HepG2 (cell line): ENCODE measurements at regions not wholly inside any gene's neighbourhood (a gene's known extent, or its start where the extent isn't known, plus 50 kb on each side); places are given as distances from the start of the nearest gene placed in this dataset.

Experiments used
- ATF7 ChIP-seq, 2 experiments: fragments of 450-650 bp in 1 of 2; sonication (generic) in 1 of 2; formaldehyde crosslinking in 1 of 2; IDR thresholded peaks; 2 replicates each; pipeline versions ENCODE4 v1.4.0 to v1.6.1; 2016 to 2020; ENCODE audit warnings: antibody characterized with exemption in 1 of 2, mild to moderate bottlenecking in 1 of 2, missing genetic modification reagents in 1 of 2
- CREB3 ChIP-seq: sonication (generic); formaldehyde crosslinking; IDR thresholded peaks from 2 replicates; pipeline ENCODE4 v1.5.0; 2020; ENCODE audit warnings: missing genetic modification reagents
- EP300 ChIP-seq, 3 experiments: sonication (generic) in 1 of 3; formaldehyde crosslinking in 1 of 3; IDR thresholded peaks; 2 replicates each; pipeline versions ENCODE4 v1.5.1 to v1.6.1; 2011 to 2020; ENCODE audit warnings: low read depth in 2 of 3, low read length in 2 of 3, borderline replicate concordance in 1 of 3, improper control_type of control experiment in 1 of 3, mild to moderate bottlenecking in 1 of 3, missing genetic modification reagents in 1 of 3, moderate library complexity in 1 of 3
- HOXA7 ChIP-seq: sonication (generic); formaldehyde crosslinking; IDR thresholded peaks from 2 replicates; pipeline ENCODE4 v1.8.1; 2022; ENCODE audit warnings: mild to moderate bottlenecking, missing genetic modification reagents, moderate library complexity
- NPAS2 ChIP-seq: sonication (generic); formaldehyde crosslinking; IDR thresholded peaks from 2 replicates; pipeline ENCODE4 v1.8.0; 2022; ENCODE audit warnings: mild to moderate bottlenecking, missing genetic modification reagents, borderline replicate concordance
- PCBP2 ChIP-seq: fragments of 200-400 bp; formaldehyde crosslinking; optimal IDR thresholded peaks from 2 replicates; pipeline ENCODE3; 2018; ENCODE audit warnings: low read length, low read depth; ENCODE audit not compliant: poor library complexity, severe bottlenecking
- POLR2AphosphoS5 ChIP-seq: IDR thresholded peaks from 2 replicates; pipeline ENCODE4 v1.6.1; 2012; ENCODE audit warnings: low read depth, low read length
- REL ChIP-seq: sonication (generic); formaldehyde crosslinking; conservative IDR thresholded peaks from 2 replicates; pipeline ENCODE4 v1.8.0; 2022; ENCODE audit warnings: mild to moderate bottlenecking, missing genetic modification reagents, moderate library complexity
- SKI ChIP-seq: fragments of 450-650 bp; IDR thresholded peaks from one replicate; pipeline ENCODE4 v1.6.1; 2018; ENCODE audit warnings: mild to moderate bottlenecking; ENCODE audit not compliant: partially characterized antibody
- ZBTB33 ChIP-seq: sonication (generic); formaldehyde crosslinking; IDR thresholded peaks from 2 replicates; pipeline ENCODE4 v1.4.0; 2020; ENCODE audit warnings: missing genetic modification reagents
- ZNF614 ChIP-seq: IDR thresholded peaks from 2 replicates; pipeline ENCODE4 v1.6.1; 2018; ENCODE audit warnings: missing biosample characterization, missing genetic modification reagents, inconsistent platforms, borderline replicate concordance
- TF ChIP-seq, protein P1 (sequence below): sonication (generic); formaldehyde crosslinking; IDR thresholded peaks from 2 replicates; pipeline ENCODE4 v1.4.0; 2020; ENCODE audit warnings: missing genetic modification reagents

- TF ChIP-seq EP300 (IDR thresholded peaks at IDR 0.05; ENCODE audit: low read depth in 2 of 2, low read length in 2 of 2) (no peak), EP300 (CRISPR knock-in tag; IDR thresholded peaks at IDR 0.05; ENCODE audit: borderline replicate concordance) (no peak), ZNF614 (CRISPR knock-in tag) (no peak), CREB3 (no peak), HOXA7 (CRISPR knock-in tag) (no peak), REL (CRISPR knock-in tag) (no peak), POLR2AphosphoS5 (no peak), ATF7 (IDR thresholded peaks at IDR 0.05) (no peak), ATF7 (CRISPR knock-in tag; IDR thresholded peaks at IDR 0.05) (no peak), ZBTB33 (no peak), SKI (no peak), PCBP2 (no peak), NPAS2 (CRISPR knock-in tag) (no peak)
- TF ChIP-seq, protein P1, sequence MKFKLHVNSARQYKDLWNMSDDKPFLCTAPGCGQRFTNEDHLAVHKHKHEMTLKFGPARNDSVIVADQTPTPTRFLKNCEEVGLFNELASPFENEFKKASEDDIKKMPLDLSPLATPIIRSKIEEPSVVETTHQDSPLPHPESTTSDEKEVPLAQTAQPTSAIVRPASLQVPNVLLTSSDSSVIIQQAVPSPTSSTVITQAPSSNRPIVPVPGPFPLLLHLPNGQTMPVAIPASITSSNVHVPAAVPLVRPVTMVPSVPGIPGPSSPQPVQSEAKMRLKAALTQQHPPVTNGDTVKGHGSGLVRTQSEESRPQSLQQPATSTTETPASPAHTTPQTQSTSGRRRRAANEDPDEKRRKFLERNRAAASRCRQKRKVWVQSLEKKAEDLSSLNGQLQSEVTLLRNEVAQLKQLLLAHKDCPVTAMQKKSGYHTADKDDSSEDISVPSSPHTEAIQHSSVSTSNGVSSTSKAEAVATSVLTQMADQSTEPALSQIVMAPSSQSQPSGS (CRISPR knock-in tag): no peak
Measured at GRCh38 chr17:71417142-71417541, 703.7 kb upstream of the SOX9 start.
